GM21576 (cell line): ENCODE measurements at regions not wholly inside any gene's neighbourhood (a gene's known extent, or its start where the extent isn't known, plus 50 kb on each side); places are given as distances from the start of the nearest gene placed in this dataset.
"Not testable (repeated sequence)": the region's sequence is repeated elsewhere in the genome, so short reads cannot be mapped to it uniquely, and the experiment has no call there.

Experiments
- ATAC-seq: cut with Tn5 transposase; IDR thresholded peaks from one replicate; pipeline ENCODE4 v1.9.1; 2021; ENCODE audit warnings: mild to moderate bottlenecking, moderate library complexity; ENCODE audit not compliant: unreplicated experiment

GRCh38 chr12:78489990-78490389, 374.6 kb upstream of the SYT1 start:
- ATAC-seq = no peak

DNA sequence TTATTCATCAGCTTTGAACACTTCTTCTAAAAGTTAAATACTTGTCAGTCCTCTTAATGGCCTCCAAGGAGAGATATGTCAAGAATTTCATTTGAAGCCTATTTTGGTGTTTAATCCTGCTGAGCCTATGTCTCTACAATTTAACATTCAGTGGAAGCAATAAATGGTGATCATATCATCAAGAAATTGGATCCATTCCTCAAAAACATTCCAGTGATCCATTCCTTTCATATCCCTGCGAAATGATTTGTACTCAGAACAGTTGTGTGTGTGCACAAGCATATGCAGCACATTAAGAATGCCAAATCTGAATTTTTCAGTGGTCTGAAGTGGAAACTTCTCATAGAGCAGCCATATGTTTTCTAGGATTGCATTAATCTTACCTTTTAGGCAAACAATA, 373.7 kb upstream of the SYT1 start:
- no peak for ATAC-seq

GRCh38 chr12:78494911-78495310, 369.7 kb upstream of the SYT1 start:
- no peak for ATAC-seq

DNA sequence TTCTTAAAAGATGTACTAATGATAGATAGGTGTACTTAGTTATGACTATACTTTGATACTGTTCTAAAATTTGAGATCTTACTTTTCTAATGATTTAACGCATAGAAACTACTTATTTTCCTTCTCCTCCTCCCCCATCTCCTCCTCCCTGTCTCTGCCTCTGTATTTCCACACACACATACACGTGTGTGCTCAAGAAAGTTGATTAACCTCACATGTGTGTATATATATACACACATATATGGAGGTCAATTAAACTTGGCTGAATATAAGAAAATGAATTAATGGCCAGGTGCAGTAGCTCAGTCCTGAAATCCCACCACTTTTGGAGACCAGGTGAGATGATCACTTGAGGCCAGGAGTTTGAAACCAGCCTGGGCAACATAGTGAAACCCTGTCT, 362.7 kb upstream of the SYT1 start:
- no peak for ATAC-seq

GRCh38 chr12:78519422-78519821, 345.2 kb upstream of the SYT1 start:
- ATAC-seq = no peak

- no peak for ATAC-seq
Observed at GRCh38 chr12:78530100-78530765, 334.3 kb upstream of the SYT1 start.

DNA sequence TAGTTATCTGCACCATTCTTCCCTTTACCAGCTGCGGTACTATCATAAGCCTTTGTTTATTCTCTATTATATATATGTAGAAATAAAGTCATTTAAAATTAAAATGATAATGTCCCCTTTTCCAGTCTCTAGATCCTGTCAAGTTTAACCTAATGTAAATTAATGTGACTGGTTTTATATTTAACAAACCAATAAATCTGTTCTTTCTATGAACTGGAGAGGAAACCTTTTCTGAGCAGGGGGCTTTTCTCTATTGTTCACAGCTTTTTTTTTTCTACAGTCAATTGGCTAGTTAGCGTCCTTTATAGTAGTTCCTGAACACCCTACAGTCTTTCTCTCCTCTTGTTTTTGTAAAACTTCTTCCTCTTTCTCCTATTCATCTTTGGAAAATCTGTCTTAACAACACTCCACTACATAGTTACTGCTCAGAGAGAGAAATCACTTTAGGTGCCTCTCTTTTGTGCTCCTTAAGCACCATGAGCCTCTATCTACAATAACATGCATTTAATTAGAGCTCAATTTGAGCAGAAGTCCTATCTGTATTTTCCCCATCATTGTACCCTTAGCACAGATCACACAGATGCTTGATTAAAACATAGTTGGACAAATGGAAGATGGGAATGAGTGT, 332.6 kb upstream of the SYT1 start:
- no peak for ATAC-seq

- ATAC-seq = no peak
Observed at GRCh38 chr12:78534311-78534710, 330.3 kb upstream of the SYT1 start.

DNA sequence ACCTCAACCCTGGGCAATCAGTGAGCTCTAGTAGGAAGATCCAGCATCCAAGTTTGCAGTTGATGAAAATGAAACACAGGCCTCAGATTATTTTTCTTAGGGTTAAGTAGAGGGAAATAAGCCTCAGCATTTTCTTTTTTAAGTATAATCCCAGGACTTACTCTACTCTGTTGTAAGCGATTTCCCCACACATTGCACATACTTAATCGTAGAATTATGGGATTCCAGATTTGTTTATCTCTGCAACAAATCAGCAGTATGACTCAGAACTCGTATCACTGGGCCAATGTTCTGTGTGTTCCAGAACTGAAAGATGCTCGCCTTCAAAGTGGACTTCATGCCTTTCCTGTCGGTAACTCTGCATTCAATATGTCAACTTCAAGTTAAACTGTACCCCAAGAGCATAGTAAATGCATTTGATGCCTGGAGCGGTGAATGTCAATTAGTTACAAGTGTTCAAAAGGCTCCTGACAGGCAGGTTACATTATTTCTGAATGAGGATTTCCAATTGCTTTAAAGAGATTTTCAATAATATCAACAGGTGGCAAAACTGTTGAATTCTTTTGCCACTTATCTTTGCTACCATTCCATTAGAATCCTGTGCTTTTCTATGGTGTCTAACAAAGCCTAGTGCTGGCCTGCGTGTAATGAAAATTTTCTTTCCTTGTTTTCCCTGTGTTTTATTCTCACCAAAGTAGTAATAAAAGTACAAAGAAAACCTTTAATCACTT, 323.8 kb upstream of the SYT1 start:
- no peak for ATAC-seq

- ATAC-seq = no peak
Observed at GRCh38 chr12:78550831-78551230, 313.7 kb upstream of the SYT1 start.

DNA sequence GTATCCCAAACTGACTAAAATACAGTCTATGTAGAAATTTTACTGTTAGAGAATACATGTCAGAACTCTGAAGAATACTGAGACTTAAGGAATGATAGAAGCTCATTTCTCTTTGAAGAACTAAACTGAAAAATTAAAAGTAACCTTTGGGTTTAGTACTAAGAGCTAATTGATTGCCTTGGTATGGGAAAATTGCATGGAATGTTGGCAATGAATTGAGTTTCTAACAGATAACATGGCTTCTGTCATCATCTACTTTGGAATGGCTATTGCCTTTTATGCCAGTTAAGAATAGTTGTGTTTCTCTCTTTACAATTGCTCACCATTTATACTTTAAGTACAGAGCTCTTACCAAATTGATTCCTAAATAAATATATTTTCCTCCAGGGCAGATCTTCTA, 308.8 kb upstream of the SYT1 start:
- no peak for ATAC-seq

DNA sequence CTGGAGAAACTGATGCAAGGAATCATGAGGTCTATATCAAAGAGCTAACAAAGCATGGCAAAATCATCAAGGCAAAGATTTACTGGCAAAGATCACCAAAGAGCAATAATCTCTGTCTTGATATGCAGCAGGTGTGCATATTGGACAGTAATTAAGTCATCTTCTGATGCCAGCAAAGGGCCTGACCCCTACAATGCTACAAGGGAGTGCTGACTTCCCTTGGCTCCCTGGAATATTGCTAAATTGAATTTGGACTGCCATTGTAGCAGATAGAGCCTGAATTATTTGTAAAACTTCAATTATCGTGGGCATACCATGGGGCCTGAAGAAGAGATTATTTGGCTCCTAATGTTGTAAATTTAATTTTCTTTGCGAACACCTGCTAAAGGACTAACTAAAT, 307.9 kb upstream of the SYT1 start:
- ATAC-seq = no peak

- no peak for ATAC-seq
Observed at GRCh38 chr12:78559416-78559815, 305.2 kb upstream of the SYT1 start.

GRCh38 chr12:78559886-78560285, 304.7 kb upstream of the SYT1 start:
- ATAC-seq = no peak

GRCh38 chr12:78560633-78561032, 303.9 kb upstream of the SYT1 start:
- no peak for ATAC-seq

- ATAC-seq = no peak
Observed at GRCh38 chr12:78562368-78563205, 302.0 kb upstream of the SYT1 start.

- ATAC-seq = no peak
Observed at GRCh38 chr12:78563826-78564225, 300.7 kb upstream of the SYT1 start.

DNA sequence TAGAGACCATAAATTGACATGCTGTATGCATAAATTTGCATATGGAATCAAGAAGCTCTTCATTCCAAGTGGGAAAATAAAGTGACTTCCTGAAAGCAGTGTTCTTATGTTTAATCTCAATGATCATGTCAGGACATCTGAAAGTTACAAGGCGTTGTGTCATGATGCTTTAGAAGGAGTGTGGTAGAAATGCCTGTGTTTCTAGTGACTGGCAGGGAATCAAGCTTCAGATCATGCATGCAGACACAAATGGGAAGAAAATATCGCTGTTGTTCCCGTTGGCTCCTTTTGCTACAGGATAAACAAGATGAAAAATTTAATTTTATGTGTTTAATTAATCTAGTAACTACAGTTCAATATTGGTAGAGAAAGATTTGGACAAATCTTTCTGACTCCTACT, 298.1 kb upstream of the SYT1 start:
- no peak for ATAC-seq

DNA sequence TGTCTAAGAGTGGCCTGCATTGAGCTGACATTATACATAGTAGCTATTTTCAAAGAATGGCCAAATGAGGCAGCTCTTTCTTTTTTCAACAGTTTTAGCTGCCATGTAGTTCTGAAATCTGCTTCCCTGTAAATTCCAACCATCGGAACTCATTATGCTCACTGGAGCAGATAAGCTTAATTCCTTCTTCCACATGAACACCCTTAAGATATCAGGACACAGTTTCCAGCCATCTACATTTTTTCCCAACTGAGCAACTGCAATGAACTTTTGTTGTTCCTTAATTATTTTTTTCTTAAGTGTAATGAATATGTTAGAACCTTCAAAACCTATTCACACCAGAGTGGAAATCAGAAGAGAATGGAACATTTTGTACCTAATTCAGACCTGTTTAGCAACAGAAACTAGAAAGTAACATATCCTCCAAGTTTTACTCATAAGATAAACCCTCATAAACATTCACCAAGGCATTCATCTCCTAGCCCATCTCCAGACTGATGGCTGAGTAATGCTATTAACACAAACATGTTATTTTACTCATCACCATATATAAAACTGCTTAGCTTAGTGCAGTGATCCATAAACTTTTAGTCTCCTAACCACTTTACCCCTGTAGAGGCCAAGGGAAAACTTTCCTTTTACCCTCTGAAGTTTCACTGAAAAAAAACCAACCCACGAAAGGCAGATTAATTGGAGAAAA, 296.1 kb upstream of the SYT1 start:
- ATAC-seq = no peak

DNA sequence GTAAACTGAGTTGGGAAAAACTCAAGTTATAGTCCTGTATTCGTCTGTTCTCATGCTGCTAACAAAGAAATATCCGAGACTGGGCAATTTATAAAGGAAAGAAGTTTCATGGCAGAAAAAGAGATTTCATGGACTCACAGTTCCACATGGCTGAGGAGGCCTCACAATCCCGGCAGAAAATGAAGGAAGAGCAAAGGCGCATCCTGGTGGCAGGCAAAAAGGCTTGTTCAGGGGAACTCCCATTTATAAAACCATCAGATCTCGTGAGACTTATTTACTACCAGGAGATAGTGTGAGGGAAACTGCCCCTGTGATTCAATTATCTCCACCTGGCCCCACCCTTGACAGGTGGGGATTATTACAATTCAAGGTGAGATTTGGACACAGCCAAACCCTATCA, 292.6 kb upstream of the SYT1 start:
- ATAC-seq = no peak

- ATAC-seq = not testable (repeated sequence)
Observed at GRCh38 chr12:78575208-78575607, 289.4 kb upstream of the SYT1 start.
